Kidney tubule cell (primary cell): ENCODE measurements at regions not wholly inside any gene's neighbourhood (a gene's known extent, or its start where the extent isn't known, plus 50 kb on each side); places are given as distances from the start of the nearest gene placed in this dataset.
"Not testable (repeated sequence)": the region's sequence is repeated elsewhere in the genome, so short reads cannot be mapped to it uniquely, and the experiment has no call there.

ENCODE experiments used
- DNase-seq: peaks from one replicate; pipeline ENCODE4 v3.0.0-alpha.2; 2018; ENCODE audit warnings: low spot score

DNA sequence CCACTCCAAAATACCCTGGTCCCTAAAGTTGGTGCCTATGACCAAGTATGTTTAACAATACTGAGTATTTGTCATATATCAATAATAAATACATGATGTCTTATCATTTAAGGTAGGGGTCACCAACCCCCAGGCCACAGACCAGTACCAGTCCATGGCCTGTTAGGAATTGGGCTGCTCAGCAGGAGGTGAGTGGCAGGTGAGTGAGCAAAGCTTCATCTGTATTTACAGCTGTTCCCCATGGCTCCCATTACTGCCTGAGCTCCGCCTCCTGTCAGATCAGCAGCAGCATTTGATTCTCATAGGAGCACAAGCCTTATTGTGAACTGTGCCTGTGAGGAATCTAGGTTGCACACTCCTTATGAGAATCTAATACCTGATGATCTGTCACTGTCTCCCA, 126.2 kb downstream of the HNRNPD start:
- no peak for DNase-seq

GRCh38 chr4:82247171-82247570, 126.6 kb downstream of the HNRNPD start:
- no peak for DNase-seq

- DNase-seq: no peak
Observed at GRCh38 chr4:82241534-82241933, 132.3 kb downstream of the HNRNPD start.

GRCh38 chr4:82240410-82240809, 133.4 kb downstream of the HNRNPD start:
- no peak for DNase-seq

GRCh38 chr4:82237142-82237541, 136.6 kb downstream of the HNRNPD start:
- DNase-seq: not testable (repeated sequence)

DNA sequence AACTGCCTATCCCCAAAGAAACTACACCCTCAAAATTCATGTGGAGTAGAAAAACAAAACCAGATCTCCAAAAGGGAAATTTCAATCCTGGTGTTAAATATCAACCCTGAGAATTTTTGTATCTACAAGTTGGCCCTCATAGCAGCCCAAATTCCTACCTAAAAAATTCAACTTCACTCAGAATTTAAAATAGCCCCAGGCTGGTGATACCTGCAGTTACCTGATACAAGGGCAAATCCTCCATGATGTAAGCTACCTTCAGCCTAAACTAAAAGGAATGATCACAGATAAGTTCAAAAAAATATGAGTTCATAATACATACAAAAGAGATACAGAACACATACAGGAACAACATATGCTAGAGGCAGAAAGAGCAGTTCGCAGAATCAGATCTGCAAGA, 138.4 kb downstream of the HNRNPD start:
- no peak for DNase-seq

- DNase-seq: no peak
Observed at GRCh38 chr4:82232891-82233290, 140.9 kb downstream of the HNRNPD start.

- no peak for DNase-seq
Observed at GRCh38 chr4:82231806-82232205, 142.0 kb downstream of the HNRNPD start.

GRCh38 chr4:82230306-82230705, 143.5 kb downstream of the HNRNPD start:
- no peak for DNase-seq

- DNase-seq: no peak
Observed at GRCh38 chr4:82225030-82225429, 148.8 kb downstream of the HNRNPD start.

GRCh38 chr4:82223715-82224114, 150.1 kb downstream of the HNRNPD start:
- no peak for DNase-seq

DNA sequence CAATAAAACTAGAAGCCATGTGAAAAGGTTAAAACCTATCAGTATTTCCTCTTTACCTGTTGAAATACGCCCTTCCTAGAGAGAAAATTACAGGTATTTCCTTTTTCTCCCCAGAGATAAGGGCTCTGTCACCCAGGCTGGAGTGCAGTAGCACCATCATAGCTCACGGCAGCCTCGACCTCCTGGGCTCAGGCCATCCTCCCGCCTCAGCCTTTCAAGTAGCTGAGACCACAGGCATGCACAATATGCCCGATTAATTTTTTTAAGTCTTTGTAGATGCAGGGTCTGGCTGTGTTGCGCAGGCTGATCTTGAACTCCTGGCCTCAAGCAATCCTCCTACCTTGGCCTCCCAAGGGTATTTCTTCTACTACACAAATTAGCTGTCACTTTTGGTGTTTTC, 154.4 kb downstream of the HNRNPD start:
- DNase-seq: no peak

- peak; percentile 9 for DNase-seq
Observed at GRCh38 chr4:82217986-82218715, 155.6 kb downstream of the HNRNPD start.

- no peak for DNase-seq
Observed at GRCh38 chr4:82216219-82216618, 157.6 kb downstream of the HNRNPD start.

- DNase-seq: no peak
Observed at GRCh38 chr4:82215800-82216199, 158.0 kb downstream of the HNRNPD start.

DNA sequence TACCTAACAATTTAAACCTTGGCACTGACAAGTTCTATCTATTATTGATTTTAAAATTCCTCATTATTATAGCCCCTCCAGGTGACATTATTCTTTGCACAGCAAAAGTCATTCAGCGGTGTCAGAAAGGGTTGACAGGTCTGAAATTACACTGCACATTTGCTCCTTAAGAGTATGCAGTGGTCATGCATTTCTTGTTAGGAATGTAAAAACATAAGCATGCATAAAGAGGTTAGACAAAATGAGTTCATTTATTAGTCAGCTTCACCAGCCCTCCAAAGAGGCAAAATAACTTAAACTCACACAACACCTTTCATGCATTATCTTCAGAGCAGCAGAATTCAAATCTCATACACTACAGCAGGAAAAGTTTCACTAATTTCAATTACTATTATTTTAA, 158.8 kb downstream of the HNRNPD start:
- no peak for DNase-seq

GRCh38 chr4:82213485-82214417, 160.0 kb downstream of the HNRNPD start:
- DNase-seq: no peak

DNA sequence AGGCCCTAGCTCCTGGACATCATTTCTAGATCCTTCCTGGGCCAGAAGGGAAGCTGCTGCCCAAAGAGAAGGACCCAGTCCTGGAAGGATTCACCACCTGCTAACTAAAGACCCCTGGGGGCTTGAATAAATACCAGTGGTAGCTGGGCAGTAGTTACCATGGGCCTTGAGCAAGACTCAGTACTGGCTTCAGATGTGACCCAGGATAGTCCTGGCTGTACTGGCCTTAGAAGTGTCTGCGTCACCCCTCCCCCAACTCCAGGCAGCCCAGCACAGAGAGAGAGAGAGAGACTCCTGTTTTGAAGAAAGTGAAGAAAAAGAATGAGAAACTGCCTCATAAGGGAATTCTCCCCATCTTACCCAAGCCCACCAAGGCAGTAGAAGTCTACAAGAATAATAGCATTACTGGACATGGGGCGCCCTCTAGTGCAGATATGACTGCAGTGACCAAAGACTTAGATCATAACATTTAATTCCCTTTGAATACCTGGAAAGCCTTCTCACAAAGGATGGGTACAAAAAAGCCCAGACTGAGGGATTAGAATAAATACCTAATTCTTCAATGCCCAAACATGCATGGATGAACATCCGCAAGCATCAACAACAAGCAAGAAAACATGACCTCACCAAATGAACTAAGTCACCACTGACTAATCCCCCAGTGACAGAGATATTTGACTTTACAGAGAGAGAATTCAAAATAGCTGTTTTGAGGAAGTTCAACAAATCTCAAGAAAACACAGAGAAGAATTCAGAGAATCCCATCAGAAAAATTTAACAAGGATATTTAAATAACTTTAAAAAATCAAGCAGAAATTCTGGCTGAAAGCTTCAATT, 171.8 kb downstream of the HNRNPD start:
- peak; percentile 52 for DNase-seq

GRCh38 chr4:82201303-82201702, 172.5 kb downstream of the HNRNPD start:
- peak; percentile 46 for DNase-seq

- DNase-seq: no peak
Observed at GRCh38 chr4:82200046-82200445, 173.7 kb downstream of the HNRNPD start.

DNA sequence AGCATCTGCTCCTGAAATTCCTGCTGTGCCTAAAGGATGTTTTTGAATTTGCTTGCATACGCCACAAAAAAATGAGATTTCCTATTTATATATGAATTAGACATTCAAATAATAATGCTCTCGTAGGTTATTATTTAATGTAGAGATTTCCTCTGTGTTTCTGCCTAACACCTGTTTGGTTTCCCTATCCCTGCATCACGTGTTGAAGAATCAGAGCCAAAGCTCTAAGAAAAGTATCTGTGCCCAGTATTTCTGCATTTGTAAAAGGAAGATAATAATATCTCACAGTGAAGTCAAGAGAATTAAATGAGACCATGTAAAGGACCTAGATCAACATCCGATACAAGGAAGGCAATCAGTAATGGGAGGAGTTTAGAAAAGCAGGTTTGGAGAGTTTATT, 179.5 kb downstream of the HNRNPD start:
- no peak for DNase-seq

DNA sequence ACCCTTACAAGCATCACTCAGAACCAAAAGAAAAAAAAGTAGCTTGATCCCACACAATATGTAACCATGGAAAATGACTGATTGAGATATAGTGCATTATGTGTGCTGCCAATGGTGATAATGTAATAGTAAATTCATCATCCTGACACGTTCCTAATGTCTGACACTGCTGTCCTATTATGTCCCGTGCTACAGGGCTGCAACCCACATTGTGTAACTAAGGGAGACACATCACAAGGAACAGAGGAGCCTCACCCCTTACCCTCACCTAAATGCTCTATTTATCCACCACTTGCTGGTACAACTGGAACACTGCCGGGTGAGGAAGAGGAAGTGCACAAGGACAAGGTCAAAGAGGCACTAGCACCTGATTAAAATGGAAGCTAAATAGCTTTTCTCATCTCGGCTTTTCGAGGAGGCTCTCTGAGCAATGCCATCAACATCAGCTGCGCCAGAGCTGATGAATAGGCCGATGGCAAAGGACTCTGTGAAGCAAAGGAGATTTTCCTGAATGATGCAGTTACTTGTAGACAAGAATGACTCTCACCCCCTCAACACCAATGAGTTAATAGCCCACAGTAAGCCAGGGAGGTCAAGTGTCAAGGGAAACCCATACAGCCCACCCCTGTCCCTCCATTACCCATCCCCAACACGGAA, 181.6 kb downstream of the HNRNPD start:
- DNase-seq: no peak
